Activated naive CD4-positive, alpha-beta T cell treated with anti-CD3 and anti-CD28 coated beads, Interleukin-2, amount 50 U/mL, for 72 hours (primary cell): ENCODE measurements at regions not wholly inside any gene's neighbourhood (a gene's known extent, or its start where the extent isn't known, plus 50 kb on each side); places are given as distances from the start of the nearest gene placed in this dataset.

Experiments used
- ATAC-seq, 2 donors: fragments of 150-1000 bp; cut with Tn5 transposase; 2 replicates each; pipeline ENCODE4 v1.10.0; 2021; ENCODE audit warnings: mild to moderate bottlenecking in 2 of 2, moderate library complexity in 2 of 2
- DNase-seq, 2 donors: peaks; one replicate each; pipeline ENCODE4 v3.0.0; 2021 to 2022; ENCODE audit warnings: low spot score in 2 of 2
- H3K27ac Mint-ChIP-seq, 2 donors: one replicate each; pipeline ENCODE4 v1.8.0; 2022; ENCODE audit warnings: mild to moderate bottlenecking in 2 of 2, mixed read lengths in 2 of 2
- H3K36me3 Mint-ChIP-seq, 2 donors: one replicate each; pipeline ENCODE4 v1.8.0; 2022; ENCODE audit warnings: mixed read lengths in 2 of 2
- H3K9me3 Mint-ChIP-seq, 2 donors: one replicate each; pipeline ENCODE4 v1.8.0; 2022; ENCODE audit warnings: mixed read lengths in 2 of 2

DNA sequence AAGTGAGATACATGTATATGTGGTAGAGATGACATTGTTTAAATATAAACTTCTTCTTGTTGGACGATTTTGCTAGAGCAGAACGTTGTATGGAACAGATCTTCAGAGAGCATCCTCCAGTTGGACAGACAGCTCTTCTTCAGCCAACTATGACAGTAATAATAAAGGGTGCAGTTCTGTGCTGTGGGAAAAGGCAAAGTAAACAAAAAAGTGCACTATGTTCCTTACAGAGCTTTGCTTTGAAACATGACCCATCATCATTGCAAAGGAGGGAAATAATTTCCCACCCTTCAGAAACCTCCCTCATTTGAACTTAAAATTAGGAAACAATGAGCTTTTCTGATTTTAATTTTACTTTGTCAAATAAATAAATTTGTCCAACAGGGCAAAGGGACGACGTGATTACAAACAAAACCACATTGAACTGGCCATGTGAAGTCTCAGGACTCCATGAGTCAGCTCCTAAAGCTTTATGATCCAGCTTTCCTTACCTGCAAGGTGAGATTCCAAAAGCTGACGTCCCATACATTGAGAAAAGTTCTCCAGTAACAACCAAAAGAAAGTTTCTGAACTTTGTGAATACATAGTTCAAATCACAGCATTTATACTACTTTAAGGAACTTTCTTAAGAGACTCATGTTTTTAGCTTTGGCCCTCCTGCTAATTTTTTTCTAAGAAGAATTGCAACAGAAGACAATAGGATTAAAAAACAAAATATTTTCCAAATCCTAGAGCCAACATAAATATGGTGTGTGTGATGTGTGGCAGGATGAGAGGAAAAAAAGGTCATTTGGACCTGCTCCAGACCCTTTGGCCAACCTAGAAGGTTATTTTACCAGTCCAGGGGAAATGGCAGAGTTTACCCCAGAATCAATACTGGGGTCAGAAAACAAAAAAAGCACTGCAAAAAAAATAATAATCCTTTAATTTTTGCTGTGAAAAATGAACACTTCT is 565.4 kb upstream of the NRP1 start:
- DNase-seq (no peak), ATAC-seq (no peak)
- no peaks in the 10 kb centered on the region for H3K36me3 Mint-ChIP-seq
- peaks cover 5 to 7% of the 10 kb centered on the region in 2 donors for H3K9me3 Mint-ChIP-seq
- H3K27ac Mint-ChIP-seq, result no peak overlapping the region

DNA sequence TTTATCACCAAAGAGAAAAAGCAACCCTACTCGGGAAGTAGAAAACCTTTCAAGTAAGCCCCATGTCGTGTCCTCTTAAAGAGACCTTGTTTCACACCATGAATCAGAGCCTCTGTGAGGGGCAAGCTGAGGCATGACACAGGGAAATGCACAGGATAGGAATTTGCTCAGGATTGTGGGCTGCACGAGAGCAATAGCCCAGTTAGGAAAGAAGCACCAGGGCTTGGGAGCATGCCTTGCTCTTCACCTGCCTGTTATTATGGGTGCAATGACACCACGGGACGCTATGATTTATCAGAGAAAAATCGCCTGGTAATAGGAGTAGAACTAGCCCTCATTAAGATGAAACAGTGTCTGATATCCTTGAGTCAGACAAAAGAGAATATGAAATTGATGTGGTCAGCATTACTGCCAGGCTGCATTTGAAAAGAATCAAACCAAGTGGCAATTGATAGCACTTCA is 562.9 kb upstream of the NRP1 start:
- Mint-ChIP-seq H3K36me3 (no peaks in the 10 kb centered on the region), H3K27ac (no peak overlapping the region), H3K9me3 (peaks cover 5 to 7% of the 10 kb centered on the region in 2 donors)
- ATAC-seq, result no peak
- DNase-seq, result no peak

DNA sequence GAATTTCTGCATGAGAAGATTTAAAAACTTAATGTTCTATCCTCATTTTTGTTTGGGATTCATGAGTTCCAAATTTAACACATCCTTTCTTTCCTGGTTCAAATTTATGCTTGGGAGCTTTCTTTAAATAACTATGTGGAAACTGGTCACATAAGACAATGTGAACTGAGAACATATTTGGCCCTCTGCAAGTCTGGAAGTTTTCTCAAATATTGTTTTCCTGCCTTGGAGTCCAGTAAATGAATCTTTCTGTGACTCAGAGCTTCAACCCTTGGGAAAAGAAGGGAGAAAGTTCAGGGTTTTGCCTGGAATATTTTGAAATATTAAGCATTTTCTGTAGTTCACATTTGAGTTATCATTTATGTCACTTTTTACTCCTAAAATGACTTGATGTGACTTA is 559.0 kb upstream of the NRP1 start:
- DNase-seq (no peak), ATAC-seq (no peak)
- H3K27ac Mint-ChIP-seq, result no peak overlapping the region
- H3K9me3 Mint-ChIP-seq, result peaks cover 0 to 7% of the 10 kb centered on the region in 2 donors
- no peaks in the 10 kb centered on the region for H3K36me3 Mint-ChIP-seq

DNA sequence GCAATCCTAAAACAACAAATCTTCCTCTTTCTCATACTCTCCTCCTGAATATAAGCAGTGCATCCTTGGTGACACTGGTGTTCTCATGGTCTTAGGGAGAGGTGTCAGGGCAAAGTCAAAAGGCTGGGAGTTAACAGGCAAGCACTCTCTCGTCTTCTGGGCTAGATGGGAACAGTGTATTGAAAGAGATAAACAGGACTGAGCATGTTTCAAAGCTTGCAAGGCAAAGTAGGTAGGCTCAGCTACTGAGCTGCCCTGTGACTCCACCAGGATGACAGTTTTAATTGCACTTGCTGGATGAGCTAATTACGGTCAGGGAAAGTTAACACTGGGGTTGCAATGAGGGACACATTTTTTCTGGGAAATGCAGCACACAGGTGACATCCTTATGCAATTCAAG is 554.9 kb upstream of the NRP1 start:
- no peak for DNase-seq

DNA sequence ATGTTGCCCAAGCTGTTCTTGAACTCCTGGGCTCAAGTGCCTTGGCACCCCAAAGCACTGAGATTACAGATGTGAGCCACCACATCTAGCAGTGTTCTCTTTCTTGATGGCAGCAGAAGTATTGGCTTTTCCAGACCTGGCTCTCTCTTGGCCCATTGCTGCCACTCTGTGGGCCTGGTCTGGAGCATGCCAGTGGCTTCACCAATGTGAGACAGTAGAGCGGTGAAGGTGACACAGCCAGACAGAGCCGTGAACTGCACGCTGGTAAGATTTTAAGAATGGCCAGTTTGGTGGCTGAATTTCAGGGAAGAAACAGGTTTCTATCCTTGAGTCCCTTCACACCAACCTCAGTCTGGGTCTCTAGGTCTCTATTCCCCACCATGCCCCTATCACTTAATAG is 552.7 kb upstream of the NRP1 start:
- Mint-ChIP-seq H3K9me3 (peaks cover 0 to 4% of the 10 kb centered on the region in 2 donors), H3K36me3 (no peaks in the 10 kb centered on the region), H3K27ac (no peak overlapping the region)
- DNase-seq (no peak), ATAC-seq (no peak)

More for the DNA sequence above, 554.9 kb upstream of the NRP1 start:
- peaks cover 0 to 4% of the 10 kb centered on the region in 2 donors for H3K9me3 Mint-ChIP-seq
- no peaks in the 10 kb centered on the region for H3K36me3 Mint-ChIP-seq
- ATAC-seq, result no peak
- no peak overlapping the region for H3K27ac Mint-ChIP-seq

DNA sequence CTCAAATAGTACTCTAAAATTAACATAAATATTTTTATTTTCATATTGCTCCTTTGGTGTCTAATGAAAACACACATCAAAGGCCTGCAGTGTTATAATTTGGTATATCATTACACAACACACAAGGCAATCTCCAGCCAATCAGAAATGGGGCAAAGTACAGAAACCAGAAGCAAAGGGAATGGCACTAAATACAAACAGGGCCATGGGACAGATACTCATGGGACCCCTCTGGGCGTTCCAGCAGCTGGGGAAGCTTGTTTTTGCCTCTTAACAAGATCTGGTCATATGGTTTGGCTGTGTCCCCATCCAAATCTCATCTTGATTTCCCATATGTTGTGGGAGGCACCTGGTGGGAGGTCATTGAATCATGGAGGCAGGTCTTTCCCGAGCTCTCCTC is 551.8 kb upstream of the NRP1 start:
- Mint-ChIP-seq H3K9me3 (peaks cover 0 to 9% of the 10 kb centered on the region in 2 donors), H3K27ac (no peak overlapping the region), H3K36me3 (no peaks in the 10 kb centered on the region)
- ATAC-seq, result no peak
- DNase-seq, result no peak

DNA sequence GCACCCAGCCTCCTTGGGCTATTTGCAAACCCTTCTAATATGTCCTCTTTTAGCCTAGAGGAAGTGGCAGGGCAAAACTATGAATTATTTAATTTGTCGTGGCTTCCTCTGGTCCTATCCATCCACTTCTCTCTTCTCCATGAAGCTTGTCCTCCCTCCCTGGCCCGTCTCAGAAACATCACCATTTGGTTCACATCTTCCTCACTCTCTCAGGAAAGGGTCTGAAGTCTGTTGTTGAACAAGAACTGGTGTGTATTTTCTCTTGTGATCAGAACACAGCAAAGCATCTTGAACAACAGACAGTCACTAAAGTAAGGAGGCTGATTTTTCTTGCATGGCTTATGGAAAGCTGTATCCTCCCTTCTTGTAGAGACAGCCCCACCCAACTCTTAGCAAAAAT is 550.1 kb upstream of the NRP1 start:
- Mint-ChIP-seq H3K9me3 (peaks cover 0 to 9% of the 10 kb centered on the region in 2 donors), H3K36me3 (no peaks in the 10 kb centered on the region), H3K27ac (no peak overlapping the region)
- ATAC-seq (no peak), DNase-seq (no peak)

DNA sequence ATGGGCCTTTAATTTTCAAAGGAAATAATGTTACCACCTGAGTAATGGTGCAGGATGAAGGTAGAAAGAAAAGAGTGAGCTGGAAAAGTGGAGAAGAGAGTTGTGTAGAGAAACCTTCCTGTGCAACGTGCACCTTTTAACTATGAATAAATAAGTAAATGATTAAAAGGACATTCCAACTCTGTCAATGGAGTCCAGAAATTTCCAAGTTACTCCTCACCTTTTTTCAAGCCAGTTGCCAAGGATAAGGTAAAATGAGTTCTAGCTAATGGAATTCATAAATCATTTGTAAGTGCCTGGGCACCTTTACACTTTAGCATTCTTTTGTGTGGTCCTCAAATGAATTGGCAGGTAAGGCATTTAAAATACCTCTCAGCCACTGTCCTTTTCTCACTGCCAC is 549.4 kb upstream of the NRP1 start:
- peaks cover 0 to 6% of the 10 kb centered on the region in 2 donors for H3K9me3 Mint-ChIP-seq
- H3K36me3 Mint-ChIP-seq, result no peaks in the 10 kb centered on the region
- H3K27ac Mint-ChIP-seq, result no peak overlapping the region
- DNase-seq (no peak), ATAC-seq (no peak)

DNA sequence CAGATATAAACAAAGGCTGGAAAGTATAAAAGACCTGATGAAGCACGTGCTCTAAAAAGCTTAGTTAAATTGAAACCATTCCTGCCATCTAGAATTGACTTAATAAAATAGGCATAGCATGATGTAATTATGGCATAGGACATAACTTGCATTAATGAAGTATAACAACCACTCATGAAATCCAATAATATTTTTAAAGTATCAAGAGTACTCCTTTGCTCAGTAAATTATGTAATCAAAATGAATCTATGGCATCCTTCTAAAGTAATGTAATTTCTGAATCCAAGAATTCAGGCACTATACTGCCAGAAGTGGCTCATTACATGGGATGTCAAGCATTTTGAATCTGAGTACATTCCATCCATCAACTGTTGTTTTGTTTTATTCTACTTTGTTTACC is 548.5 kb upstream of the NRP1 start:
- peaks cover 0 to 6% of the 10 kb centered on the region in 2 donors for H3K9me3 Mint-ChIP-seq
- no peaks in the 10 kb centered on the region for H3K36me3 Mint-ChIP-seq
- no peak overlapping the region for H3K27ac Mint-ChIP-seq
- DNase-seq (no peak), ATAC-seq (no peak)

DNA sequence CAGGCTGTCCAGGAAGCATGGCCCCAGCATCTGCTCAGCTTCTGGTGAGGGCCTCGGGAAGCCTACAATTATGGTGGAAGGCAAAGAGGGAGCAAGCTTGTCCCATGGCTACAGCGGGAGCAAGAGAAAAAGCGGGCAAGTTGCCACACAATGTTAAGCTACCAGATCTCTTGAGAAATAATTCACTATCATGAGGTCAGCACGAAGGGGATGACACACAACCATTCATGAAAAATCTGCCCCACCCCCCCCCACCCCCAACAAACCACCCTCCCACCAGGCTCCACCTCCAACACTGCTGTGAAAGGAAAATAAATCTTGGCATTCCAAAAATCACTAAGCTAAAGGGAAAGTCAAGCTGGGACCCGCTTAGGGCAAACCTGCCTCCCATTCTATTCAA is 545.8 kb upstream of the NRP1 start:
- DNase-seq, result no peak
- ATAC-seq, result no peak
- Mint-ChIP-seq H3K36me3 (no peaks in the 10 kb centered on the region), H3K9me3 (peaks cover 0 to 6% of the 10 kb centered on the region in 2 donors), H3K27ac (no peak overlapping the region)

DNA sequence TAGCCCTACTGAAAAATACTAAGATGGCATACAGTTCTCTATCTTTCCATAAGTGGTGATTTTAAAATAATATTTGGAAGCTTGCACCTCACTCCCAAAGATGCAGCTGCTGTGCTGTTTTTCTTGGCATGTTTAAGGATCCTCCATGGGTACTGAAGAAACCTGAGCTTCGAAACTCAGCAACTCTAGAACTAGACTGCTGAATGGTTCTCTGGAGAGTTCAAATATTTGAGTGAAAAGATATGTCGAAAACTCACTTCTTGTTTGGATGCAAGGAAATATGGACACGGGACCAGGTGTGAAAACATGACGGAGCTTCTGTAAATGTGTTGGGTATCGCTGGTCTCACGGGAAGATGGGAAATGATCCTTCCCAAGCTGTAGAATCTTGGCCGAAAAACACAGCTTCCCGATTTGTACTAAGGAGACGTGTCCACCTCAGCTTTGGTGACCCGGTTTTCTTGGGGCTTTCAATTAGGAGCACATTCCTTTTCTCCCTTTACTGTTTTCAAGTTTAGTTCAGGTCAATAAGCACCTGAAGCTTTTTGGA is 543.8 kb upstream of the NRP1 start:
- Mint-ChIP-seq H3K36me3 (no peaks in the 10 kb centered on the region), H3K9me3 (peaks cover 0 to 6% of the 10 kb centered on the region in 2 donors), H3K27ac (no peak overlapping the region)
- ATAC-seq (no peak), DNase-seq (no peak)

DNA sequence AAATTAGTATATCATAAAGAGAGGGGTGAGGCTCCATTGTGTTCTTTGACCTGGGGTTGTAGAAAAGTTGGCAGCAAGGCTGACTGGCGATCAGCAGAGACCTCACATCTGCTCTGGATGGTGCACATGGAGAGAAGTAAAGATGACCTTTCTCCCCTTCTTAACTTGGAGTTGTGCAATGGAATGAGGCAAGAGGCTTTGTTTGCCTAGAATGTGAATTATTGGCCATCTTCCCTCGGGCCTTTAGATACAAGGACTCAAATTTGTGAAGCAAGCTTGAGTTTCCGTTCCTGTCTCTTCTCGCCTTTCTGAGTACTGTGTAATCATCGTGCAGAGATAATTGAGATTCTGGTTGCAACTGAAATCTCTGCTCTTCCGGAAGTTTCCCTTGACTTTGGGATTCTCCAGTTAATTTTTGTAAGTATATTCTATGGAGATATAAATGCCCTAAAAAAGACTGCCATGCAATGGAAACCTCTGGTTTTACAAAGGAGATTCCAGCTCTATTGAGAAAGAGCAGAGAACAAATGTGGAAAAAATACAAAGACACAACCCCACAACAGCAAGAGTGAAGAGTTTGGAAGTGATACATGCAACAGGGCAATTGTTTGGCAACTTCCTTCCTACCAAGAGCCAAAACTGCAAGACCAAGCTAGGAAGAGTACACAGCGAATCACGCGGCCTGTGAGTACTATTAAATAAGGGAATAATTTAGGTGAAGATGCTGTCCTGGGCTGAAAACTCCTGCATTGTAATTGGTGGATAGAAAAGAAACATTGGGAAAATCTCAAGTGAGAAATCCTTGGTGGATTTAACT is 542.3 kb upstream of the NRP1 start:
- Mint-ChIP-seq H3K27ac (no peak overlapping the region), H3K36me3 (no peaks in the 10 kb centered on the region), H3K9me3 (peaks cover 0 to 4% of the 10 kb centered on the region in 2 donors)
- ATAC-seq, result no peak
- no peak for DNase-seq

DNA sequence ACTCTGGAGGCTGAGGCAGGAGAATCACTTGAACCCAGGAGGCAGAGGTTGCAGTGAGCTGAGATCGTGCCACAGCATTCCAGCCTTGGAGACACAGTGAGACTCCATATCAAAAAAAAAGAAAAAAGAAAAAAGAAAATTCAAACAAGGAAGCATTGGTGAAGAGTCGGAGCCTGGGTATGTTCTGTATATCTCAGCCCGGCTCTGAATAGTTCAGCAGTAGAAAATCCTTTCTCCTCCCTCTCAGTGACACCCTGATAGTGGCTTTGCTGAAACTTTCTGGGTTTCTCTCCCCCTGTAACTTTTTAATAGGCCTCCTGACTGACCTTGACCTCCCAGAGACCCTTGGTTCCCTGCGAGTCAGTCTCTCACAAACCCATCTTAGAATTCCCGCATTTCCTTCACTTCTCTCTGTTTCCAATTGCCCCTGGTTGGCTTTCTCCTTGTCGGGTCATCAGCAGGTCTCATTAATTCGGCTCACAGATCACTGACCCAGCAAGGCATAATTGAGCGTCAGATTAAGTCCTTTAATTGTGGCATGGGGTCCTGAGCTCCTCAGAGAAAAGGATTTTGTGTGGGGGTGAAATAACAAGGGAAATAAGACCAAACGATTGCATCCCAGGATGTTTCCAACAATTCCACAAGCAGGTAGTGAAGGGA is 541.6 kb upstream of the NRP1 start:
- Mint-ChIP-seq H3K27ac (no peak overlapping the region), H3K9me3 (no peaks in the 10 kb centered on the region), H3K36me3 (no peaks in the 10 kb centered on the region)
- DNase-seq (no peak), ATAC-seq (no peak)

DNA sequence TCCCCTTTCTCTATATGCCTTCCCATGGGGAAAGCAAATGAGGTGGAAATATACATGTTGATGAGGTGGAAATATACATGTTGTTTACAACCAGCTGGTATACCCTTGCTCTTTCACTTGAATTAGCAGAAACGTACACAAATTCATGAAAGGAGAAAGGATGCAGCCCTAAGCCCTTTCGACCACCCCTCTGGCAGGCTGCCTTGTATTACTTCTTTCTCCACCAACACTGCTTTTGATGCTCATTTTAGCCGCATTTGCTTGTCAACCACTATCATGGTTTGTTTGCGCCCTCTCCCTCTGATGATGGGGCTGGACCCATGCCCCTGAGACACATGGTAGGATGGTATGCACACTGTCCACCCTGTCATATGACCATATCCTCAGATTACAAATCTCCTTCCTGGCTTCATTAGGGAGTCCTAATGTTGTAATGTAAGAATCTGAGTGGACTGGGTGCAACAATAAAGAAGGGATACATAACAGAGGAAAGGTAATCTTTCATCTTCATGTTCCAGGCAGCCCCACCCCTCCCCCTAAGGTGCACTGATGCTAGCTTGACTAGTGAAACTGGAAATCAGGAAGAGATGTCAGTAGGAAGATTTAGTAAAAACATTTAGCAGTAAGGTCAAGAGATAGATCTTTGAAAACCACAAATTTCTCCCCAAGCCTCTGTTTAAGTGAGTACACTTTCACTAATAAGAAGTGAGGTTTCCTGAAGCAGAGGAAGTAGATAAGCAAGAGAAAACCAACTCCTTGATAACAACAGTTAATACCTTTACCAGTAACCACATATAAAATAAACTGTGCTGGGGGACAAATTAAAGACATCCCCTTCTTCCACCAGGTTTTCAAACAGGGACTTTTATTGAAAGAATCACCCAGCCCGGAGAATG is 536.8 kb upstream of the NRP1 start:
- DNase-seq (no peak), ATAC-seq (no peak)
- H3K36me3 Mint-ChIP-seq, result no peaks in the 10 kb centered on the region
- no peak overlapping the region for H3K27ac Mint-ChIP-seq
- no peaks in the 10 kb centered on the region for H3K9me3 Mint-ChIP-seq

DNA sequence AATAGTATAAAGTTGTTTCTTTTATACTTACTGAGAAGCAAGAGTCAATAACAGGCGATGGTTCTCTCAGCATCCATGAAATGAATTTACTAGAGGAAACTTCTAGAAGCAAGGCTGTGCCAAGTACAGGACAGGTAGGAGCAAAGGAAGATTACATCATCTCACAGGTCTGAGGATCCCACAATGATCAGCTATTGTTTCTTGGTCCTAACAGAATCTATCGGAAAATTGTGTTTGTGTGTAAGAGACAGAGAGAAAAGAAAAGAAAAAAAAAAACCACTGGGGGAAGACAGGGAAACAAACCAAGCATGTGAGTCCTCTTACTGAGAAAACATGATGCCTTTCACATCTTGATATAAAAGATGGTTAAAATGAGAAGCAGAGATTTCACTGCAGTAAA is 535.0 kb upstream of the NRP1 start:
- no peak for ATAC-seq
- Mint-ChIP-seq H3K9me3 (no peaks in the 10 kb centered on the region), H3K36me3 (no peaks in the 10 kb centered on the region), H3K27ac (no peak overlapping the region)
- no peak for DNase-seq

DNA sequence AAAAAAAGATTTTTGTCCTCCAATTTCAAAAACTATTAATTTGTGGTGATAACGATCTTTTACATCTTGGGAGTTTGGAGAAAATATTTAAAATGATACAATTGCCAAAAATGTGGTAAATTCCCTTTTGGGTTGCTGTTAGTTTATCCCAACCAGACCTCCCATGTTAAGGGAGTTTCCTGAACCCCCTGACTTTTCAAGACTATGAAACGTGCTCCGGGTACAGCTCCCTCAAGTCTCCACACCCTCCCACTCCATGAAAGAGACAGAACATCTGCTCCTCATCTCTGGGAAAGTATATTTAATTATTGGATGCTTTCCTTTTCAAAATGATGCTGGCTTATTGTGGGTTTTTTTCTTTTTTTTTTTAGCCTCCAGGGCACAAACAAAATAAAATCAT is 534.6 kb upstream of the NRP1 start:
- DNase-seq, result no peak
- H3K36me3 Mint-ChIP-seq, result no peaks in the 10 kb centered on the region
- H3K9me3 Mint-ChIP-seq, result no peaks in the 10 kb centered on the region

More for the DNA sequence above, 534.6 kb upstream of the NRP1 start:
- H3K27ac Mint-ChIP-seq, result no peak overlapping the region
- ATAC-seq, result no peak
